BJ (cell line): ENCODE measurements at regions not wholly inside any gene's neighbourhood (a gene's known extent, or its start where the extent isn't known, plus 50 kb on each side); places are given as distances from the start of the nearest gene placed in this dataset.

ENCODE experiments used
- CTCF ChIA-PET: fragments of 350-600 bp; formaldehyde crosslinking; extraction: SDS; loops from one replicate; lab custom pipeline; 2021; ENCODE audit warnings: antibody characterized with exemption, inconsistent platforms; lab: Yijun Ruan, JAX
- POLR2A ChIA-PET: fragments of 300-600 bp; sonication (Branson Sonifier 250); formaldehyde crosslinking; extraction: SDS; loops from one replicate; lab custom pipeline; 2021; ENCODE audit warnings: antibody characterized with exemption; lab: Charles Lee
- DNase-seq: peaks from one replicate; pipeline ENCODE4 v3.0.0-alpha.2; 2011; ENCODE audit warnings: low read depth
- H3K27me3 ChIP-seq: 2 replicates; pipeline ENCODE4 v1.6.0; 2011; ENCODE audit warnings: low read length; ENCODE audit not compliant: control insufficient read depth, insufficient read depth
- H3K36me3 ChIP-seq: 2 replicates; pipeline ENCODE4 v1.5.1; 2011; ENCODE audit warnings: low read length; ENCODE audit not compliant: control insufficient read depth, insufficient read depth
- H3K4me3 ChIP-seq: 2 replicates; pipeline ENCODE4 v1.5.1; 2011; ENCODE audit warnings: low read depth, mild to moderate bottlenecking, control low read depth, low read length
- CTCF ChIP-seq: IDR thresholded peaks from 2 replicates; pipeline ENCODE4 v1.5.1; 2011; ENCODE audit warnings: low read depth, mild to moderate bottlenecking, control low read depth, inconsistent platforms, low read length, moderate library complexity; ENCODE audit not compliant: insufficient read depth

GRCh38 chr13:59263531-59263930 is 900.2 kb downstream of the DIAPH3 start:
- TF ChIP-seq CTCF: no peak
- POLR2A ChIA-PET: no interaction called here
- H3K27me3 ChIP-seq: no peaks in the 10 kb centered on the region
- CTCF ChIA-PET: no interaction called here
- DNase-seq: no peak
- no peaks in the 10 kb centered on the region for H3K36me3 ChIP-seq
- no peak overlapping the region for H3K4me3 ChIP-seq

GRCh38 chr13:59266478-59267063 is 897.2 kb downstream of the DIAPH3 start:
- Histone ChIP-seq H3K27me3 (no peaks in the 10 kb centered on the region), H3K36me3 (no peaks in the 10 kb centered on the region), H3K4me3 (no peak overlapping the region)
- ChIA-PET POLR2A (no interaction called here), CTCF (no interaction called here)
- no peak for DNase-seq
- no peak for TF ChIP-seq CTCF

GRCh38 chr13:59269476-59269875 is 894.3 kb downstream of the DIAPH3 start:
- ChIA-PET POLR2A (no interaction called here), CTCF (interaction anchor here (0.8 to 1.4 kb wide), 2 partner anchors 10 kb away, joined by 3 read pairs; no protein-coding TSS in a partner anchor)
- TF ChIP-seq CTCF: no peak
- Histone ChIP-seq H3K36me3 (no peaks in the 10 kb centered on the region), H3K27me3 (no peaks in the 10 kb centered on the region), H3K4me3 (no peak overlapping the region)
- peak; percentile 86 for DNase-seq

GRCh38 chr13:59270327-59270726 is 893.4 kb downstream of the DIAPH3 start:
- no peak for DNase-seq
- ChIA-PET CTCF (no interaction called here), POLR2A (no interaction called here)
- Histone ChIP-seq H3K27me3 (no peaks in the 10 kb centered on the region), H3K4me3 (no peak overlapping the region), H3K36me3 (no peaks in the 10 kb centered on the region)
- no peak for TF ChIP-seq CTCF

- TF ChIP-seq CTCF: no peak
- no peak for DNase-seq
- CTCF ChIA-PET: no interaction called here
- H3K27me3 ChIP-seq: no peaks in the 10 kb centered on the region
- no peaks in the 10 kb centered on the region for H3K36me3 ChIP-seq
- H3K4me3 ChIP-seq: no peak overlapping the region
- POLR2A ChIA-PET: no interaction called here
These were observed 888.6 kb downstream of the DIAPH3 start for GRCh38 chr13:59274958-59275727.
